ENCODE measurements at regions not wholly inside any gene's neighbourhood (a gene's known extent, or its start where the extent isn't known, plus 50 kb on each side); places are given as distances from the start of the nearest gene placed in this dataset.
"Not testable (repeated sequence)": the region's sequence is repeated elsewhere in the genome, so short reads cannot be mapped to it uniquely, and the experiment has no call there.

DNA sequence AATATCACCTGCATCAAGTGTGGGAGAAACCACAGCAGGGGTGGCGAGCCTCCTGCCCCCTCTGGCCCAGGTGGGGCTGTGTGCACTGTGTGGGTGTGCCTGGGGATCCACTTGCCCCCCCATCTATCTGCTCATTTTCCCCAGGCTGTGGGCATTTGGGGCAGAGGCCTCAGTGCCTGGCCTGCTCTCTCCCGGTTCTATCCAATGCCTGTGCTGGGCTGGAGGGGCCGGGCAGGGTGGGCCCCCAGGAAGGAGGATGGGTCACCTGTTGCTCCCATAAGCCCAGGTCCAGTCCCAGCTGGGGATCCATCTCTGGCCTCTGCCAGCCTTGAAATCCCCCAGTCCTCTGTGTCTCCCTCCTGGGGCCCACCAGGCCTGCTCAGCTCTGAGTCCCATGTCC lies 105.6 kb downstream of the TMEM121 start:
- TF ChIP-seq POLR2A (IDR thresholded peaks at IDR 0.05) (no peak), POLR2AphosphoS5 (IDR thresholded peaks at IDR 0.05) (no peak), EP300 (IDR thresholded peaks at IDR 0.05) (no peak)
- TF ChIP-seq, protein P1, sequence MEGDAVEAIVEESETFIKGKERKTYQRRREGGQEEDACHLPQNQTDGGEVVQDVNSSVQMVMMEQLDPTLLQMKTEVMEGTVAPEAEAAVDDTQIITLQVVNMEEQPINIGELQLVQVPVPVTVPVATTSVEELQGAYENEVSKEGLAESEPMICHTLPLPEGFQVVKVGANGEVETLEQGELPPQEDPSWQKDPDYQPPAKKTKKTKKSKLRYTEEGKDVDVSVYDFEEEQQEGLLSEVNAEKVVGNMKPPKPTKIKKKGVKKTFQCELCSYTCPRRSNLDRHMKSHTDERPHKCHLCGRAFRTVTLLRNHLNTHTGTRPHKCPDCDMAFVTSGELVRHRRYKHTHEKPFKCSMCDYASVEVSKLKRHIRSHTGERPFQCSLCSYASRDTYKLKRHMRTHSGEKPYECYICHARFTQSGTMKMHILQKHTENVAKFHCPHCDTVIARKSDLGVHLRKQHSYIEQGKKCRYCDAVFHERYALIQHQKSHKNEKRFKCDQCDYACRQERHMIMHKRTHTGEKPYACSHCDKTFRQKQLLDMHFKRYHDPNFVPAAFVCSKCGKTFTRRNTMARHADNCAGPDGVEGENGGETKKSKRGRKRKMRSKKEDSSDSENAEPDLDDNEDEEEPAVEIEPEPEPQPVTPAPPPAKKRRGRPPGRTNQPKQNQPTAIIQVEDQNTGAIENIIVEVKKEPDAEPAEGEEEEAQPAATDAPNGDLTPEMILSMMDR (IDR thresholded peaks at IDR 0.05) = no peak
- H3K4me3 ChIP-seq = no peak overlapping the region
- intact Hi-C loops (cut with DNase I; ENCODE audit: low total_unique reads) = no loop called here
- no peaks in the 10 kb centered on the region for H3K36me3 ChIP-seq
- 74 to 92% (median 84%) methylated on average over 3 of the region's 3 CpGs for WGBS, 5 donors
- no peaks in the 10 kb centered on the region for H3K4me1 ChIP-seq
- H3K9me3 ChIP-seq = peaks cover 0 to 20% (median 3%) of the 10 kb centered on the region in 4 donors
- H3K27ac ChIP-seq = no peak overlapping the region
- H3K27me3 ChIP-seq = peaks cover 0 to 25% (median 0%) of the 10 kb centered on the region in 3 donors
- DNase-seq = no peak

- 64 to 80% (median 73%) methylated on average over 6 to 7 of the region's 7 CpGs for WGBS, 5 donors
- peaks cover 0 to 22% (median 0%) of the 10 kb centered on the region in 3 donors for H3K27me3 ChIP-seq
- H3K4me1 ChIP-seq; intact Hi-C loops (cut with DNase I; ENCODE audit: low total_unique reads); DNase-seq; H3K4me3 ChIP-seq; H3K27ac ChIP-seq; H3K36me3 ChIP-seq: not testable (repeated sequence)
- peaks cover 0 to 20% (median 3%) of the 10 kb centered on the region in 4 donors for H3K9me3 ChIP-seq
Observed at GRCh38 chr14:105633596-105633995, 107.2 kb downstream of the TMEM121 start.

DNA sequence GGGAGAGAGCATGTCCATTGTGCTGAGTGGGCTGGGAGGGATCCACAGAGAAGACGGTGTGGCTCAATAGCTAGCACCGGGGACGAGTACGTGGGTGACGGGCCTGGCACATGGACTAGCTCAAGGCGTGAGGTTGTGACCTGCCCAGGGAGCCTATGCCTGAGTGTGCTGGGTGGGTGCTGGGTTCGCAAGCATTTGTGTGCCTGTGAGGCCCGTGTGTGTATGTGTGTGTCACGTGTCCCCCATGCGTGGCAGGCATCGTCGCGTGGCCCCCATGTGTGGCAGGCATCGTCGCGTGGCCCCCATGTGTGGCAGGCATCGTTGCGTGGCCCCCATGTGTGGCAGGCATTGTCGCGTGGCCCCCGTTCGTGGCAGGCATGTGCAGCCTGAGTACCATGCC lies 109.2 kb downstream of the TMEM121 start:
- no peak overlapping the region for H3K27ac ChIP-seq
- intact Hi-C loops (cut with DNase I; ENCODE audit: low total_unique reads) = no loop called here
- peaks cover 0 to 20% (median 3%) of the 10 kb centered on the region in 4 donors for H3K9me3 ChIP-seq
- H3K36me3 ChIP-seq = no peaks in the 10 kb centered on the region
- no peak overlapping the region for H3K4me3 ChIP-seq
- DNase-seq = no peak
- 77 to 92% (median 83%) methylated on average over 4 to 19 of the region's 22 CpGs; no CpG with 5 or more reads in 1 of the 5 donors for WGBS, 5 donors
- peaks cover 0 to 3% (median 2%) of the 10 kb centered on the region in 4 donors for H3K4me1 ChIP-seq
- peaks cover 0 to 10% (median 0%) of the 10 kb centered on the region in 3 donors for H3K27me3 ChIP-seq
- TF ChIP-seq, protein P1 (IDR thresholded peaks at IDR 0.05) = no peak
- TF ChIP-seq EP300 (IDR thresholded peaks at IDR 0.05) (no peak), POLR2AphosphoS5 (IDR thresholded peaks at IDR 0.05) (no peak), POLR2A (IDR thresholded peaks at IDR 0.05) (no peak)

DNA sequence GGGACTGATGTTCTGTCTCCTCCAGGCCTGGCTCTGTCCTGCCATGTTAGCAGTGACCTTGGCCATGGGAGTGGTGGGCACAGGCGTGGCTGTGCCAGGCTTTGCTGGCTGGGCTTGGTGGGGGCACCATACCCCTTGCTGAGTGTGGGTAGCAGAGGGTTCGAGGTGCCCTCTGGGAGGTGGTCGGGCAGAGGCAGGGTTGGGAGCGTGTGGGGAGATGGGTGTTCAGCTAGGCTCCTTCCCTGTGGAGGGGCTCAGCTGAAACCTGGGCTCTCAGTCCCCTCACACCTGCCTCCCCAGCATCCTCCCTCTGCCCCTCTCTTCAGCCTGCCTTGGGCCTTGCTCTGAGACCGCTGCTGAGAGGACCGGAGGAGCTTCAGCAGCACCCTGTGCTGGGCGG lies 109.6 kb downstream of the TMEM121 start:
- peaks cover 0 to 19% (median 3%) of the 10 kb centered on the region in 4 donors for H3K9me3 ChIP-seq
- H3K27me3 ChIP-seq; H3K4me1 ChIP-seq; H3K4me3 ChIP-seq; DNase-seq; H3K27ac ChIP-seq; intact Hi-C loops (cut with DNase I; ENCODE audit: low total_unique reads); H3K36me3 ChIP-seq: not testable (repeated sequence)
- 53 to 83% (median 70%) methylated on average over 3 to 7 of the region's 7 CpGs; no CpG with 5 or more reads in 1 of the 5 donors for WGBS, 5 donors

- no peaks in the 10 kb centered on the region for H3K36me3 ChIP-seq
- H3K9me3 ChIP-seq = peaks cover 0 to 10% (median 2%) of the 10 kb centered on the region in 4 donors
- H3K4me1 ChIP-seq = peaks cover 0 to 9% (median 4%) of the 10 kb centered on the region in 4 donors
- no peak for DNase-seq
- no peak overlapping the region for H3K4me3 ChIP-seq
- H3K27ac ChIP-seq = no peak overlapping the region
- intact Hi-C loops (cut with DNase I; ENCODE audit: low total_unique reads) = no loop called here
- H3K27me3 ChIP-seq = no peaks in the 10 kb centered on the region
- WGBS, 5 donors = 82 to 89% (median 86%) methylated on average over 3 to 4 of the region's 4 CpGs; no CpG with 5 or more reads in 1 of the 5 donors
- TF ChIP-seq POLR2A (IDR thresholded peaks at IDR 0.05) (no peak), POLR2AphosphoS5 (IDR thresholded peaks at IDR 0.05) (no peak), EP300 (IDR thresholded peaks at IDR 0.05) (no peak)
- TF ChIP-seq, protein P1 (IDR thresholded peaks at IDR 0.05) = no peak
Observed at GRCh38 chr14:105636935-105637334, 110.6 kb downstream of the TMEM121 start.

DNA sequence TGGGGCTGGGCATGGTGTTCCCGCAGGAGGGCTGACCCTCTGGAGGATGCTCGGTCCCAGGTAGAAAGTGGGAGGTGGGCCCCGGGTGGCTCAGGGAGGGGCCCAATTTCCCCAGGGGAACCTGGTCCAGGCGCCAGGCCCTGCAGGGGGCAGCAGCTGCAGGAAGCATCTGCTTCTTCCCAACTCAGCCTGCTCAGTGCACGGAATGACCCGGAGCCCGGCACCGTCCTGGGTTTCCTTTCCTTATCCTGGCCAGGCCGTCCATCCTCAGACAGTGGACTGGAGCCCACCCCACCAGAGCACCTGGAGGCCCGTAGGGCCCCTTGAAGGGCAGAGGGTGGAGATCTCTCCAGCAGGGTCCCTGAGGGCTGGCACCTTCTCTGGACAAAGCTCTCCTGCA lies 111.0 kb downstream of the TMEM121 start:
- WGBS, 5 donors = 60 to 87% (median 80%) methylated on average over 4 to 7 of the region's 10 CpGs
- H3K4me1 ChIP-seq; intact Hi-C loops (cut with DNase I; ENCODE audit: low total_unique reads); H3K9me3 ChIP-seq; H3K27me3 ChIP-seq; H3K36me3 ChIP-seq; DNase-seq; H3K4me3 ChIP-seq; H3K27ac ChIP-seq: not testable (repeated sequence)

GRCh38 chr14:105639969-105640931 lies 113.9 kb downstream of the TMEM121 start:
- H3K27ac ChIP-seq = peak overlapping the region in 1 of 5 donors; percentile 13
- intact Hi-C loops (cut with DNase I; ENCODE audit: low total_unique reads); H3K4me3 ChIP-seq; H3K36me3 ChIP-seq; H3K4me1 ChIP-seq; H3K9me3 ChIP-seq; H3K27me3 ChIP-seq; DNase-seq: not testable (repeated sequence)
- 66 to 100% (median 84%) methylated on average over 4 to 27 of the region's 33 CpGs for WGBS, 5 donors

All from stomach (tissue), 8 donors.